SHP77 treated with DMSO at 0.1 percent for 48 hours (cell line): ENCODE measurements at regions not wholly inside any gene's neighbourhood (a gene's known extent, or its start where the extent isn't known, plus 50 kb on each side); places are given as distances from the start of the nearest gene placed in this dataset.

ENCODE experiments used
- DNase-seq: peaks from one replicate; lab custom pipeline; 2025; lab: John Stamatoyannopoulos, UW

DNA sequence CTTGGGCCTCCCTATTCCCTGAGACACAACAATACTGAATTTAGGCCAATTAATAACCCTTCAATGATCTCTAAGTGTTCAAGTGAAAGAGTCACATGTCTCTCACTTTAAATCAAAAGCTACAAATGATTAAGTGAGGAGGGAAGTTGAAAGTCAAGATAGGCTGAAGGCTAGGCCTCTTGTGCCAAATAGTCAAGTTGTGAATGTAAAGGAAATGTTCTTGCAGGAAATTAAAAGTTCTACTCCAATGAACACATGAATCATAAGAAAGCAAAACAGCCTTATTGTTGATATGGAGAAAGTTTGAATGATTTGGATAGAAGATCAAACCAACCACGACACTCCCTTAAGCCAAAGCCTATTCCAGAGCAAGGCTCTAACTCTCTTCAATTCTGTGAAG lies 286.9 kb downstream of the MEIS1 start:
- no peak for DNase-seq

DNA sequence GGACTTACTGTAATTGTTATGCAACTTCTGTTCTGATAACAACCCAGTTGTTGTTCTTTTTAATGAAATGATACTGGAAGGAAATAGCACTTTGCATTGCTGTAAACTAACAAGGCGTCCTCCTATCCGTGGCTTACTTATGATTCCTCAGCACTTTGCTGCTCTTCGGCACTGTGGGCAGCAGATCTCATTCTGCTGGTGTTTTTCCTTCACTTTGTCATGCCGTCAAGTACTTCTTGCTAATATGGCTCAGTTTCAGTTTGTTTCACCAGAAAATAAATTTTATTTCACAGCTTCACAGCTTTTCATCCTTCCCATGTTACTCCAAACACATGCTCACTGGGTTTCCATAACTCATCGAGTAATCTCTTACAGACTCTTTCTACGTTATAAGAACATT lies 289.3 kb downstream of the MEIS1 start:
- no peak for DNase-seq

DNA sequence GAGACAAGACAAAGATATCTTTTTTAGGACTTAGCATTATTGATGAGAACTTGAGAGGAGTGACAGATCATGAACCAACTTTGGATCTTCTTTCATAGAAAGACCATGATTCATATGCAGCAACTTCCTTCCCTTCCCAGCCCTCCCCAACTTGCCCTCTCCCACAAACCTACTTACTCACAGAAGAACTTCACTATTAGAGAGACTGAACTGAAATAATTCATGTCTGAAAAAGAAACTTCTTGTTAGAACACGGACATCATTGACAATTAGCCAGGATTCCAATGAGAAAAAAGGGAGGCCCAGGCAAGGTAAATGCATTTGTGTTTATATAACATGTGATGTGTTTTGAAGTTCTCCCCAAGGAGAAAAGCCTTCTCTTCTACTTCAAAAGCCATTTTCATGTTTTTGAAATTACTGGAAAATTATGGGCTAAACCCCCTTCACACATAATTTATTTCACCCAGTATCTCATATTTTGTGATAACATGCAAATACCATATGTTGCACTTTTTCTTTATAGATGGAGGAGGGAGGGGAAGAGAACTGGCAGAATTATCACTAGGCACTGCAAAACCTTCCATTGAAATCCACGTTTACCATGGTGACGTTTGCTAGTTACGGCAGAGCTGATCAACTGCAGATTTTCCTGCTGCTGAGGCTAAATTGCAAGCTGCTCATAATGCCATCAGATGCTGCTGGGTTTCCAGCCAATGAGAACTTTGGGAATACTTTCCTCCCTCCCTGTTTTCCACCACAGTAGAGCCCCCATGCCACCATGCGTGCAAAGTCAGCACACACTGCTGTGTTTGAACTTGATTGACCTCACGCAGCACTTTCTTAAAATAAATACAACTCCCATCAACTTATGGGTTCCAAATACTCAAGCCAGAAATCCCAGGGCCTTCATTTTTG lies 294.7 kb downstream of the MEIS1 start:
- no peak for DNase-seq

- no peak for DNase-seq
Measured at GRCh38 chr2:66730441-66730840, 295.5 kb downstream of the MEIS1 start.

DNA sequence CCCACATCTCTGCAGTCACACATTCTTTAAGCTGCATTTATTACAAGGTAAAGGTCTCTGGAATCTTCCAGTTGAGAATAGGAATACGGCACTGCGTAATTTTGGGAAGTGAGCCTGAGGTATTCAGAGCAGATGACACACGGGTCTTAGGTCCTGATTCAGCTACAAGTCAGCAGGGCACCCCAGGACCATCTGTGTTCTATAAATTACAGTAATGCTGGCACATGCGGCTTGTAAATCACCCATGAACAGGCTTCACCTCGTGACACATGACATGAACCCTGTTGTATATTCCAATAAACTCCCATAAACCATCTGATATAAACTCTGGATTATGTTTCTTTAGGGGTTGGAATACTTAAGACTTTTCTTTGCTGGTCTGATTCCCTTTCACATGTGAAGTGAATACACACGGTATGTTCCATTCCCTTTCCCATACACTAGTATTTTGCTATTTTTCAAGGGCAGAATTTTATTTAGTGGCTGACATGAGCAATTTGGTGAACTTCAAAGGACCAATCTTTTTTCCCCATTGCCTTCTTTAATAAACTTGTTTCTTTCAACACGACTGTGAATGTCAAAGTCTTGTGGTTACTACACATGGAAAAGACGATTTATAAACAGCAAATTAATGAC lies 298.6 kb downstream of the MEIS1 start:
- no peak for DNase-seq

DNA sequence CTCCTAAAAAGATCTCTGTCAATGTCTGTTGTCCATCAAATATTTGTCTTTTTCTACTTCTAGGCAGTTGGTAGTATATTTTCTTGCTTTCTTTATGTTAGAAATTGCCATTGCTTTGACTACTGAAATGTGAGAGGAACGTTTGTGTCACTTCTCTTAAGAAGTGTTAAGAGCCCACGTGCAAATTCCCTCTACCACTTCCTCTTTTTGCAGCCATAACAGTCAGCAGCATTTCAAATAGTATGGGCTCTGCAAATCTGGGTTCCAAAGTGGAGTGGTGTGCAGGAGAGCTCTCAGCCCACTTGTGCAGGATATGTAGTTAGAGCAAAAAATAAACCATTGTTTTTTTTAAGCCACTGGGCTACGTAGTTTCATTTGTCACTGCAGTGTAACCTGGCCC lies 314.0 kb downstream of the MEIS1 start:
- no peak for DNase-seq

DNA sequence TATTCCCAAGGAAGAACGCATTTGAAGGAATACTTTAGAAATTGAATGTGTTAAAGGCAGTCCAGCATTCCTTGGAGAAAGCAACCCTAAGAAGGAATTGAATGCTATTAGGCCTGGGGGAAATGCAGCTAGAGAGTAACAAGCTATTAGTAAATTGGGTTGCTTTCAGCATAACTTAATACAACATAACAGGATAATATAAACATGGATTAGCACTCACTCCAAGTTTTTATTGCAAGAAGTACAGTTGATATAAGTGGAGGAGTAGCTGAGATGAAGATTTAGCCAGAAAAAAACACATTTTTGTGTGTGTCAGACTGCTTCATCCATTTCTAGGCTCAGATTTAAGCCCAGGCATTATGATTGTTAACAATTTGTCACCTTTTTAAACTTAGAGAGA lies 314.6 kb downstream of the MEIS1 start:
- DNase-seq, result no peak

GRCh38 chr2:66753257-66753656 lies 318.3 kb downstream of the MEIS1 start:
- no peak for DNase-seq

DNA sequence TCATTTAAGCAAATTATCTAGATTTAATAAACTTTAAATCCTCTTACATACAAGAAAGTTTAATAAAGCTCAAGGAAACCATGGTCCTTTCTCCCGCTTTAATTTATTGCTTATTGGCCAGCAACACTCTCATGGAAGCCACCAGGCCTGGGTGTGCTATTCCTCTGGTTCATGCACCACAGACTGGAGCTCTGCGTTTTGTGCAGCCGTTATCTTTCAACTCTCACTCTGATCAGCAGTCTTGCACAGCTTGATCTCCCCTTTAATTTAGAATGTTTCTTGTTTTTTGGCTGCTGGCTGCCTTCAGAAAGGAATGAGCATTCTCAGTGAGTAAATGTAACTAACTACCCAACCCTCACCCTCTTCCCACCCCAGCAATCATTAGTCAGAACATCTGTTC lies 318.7 kb downstream of the MEIS1 start:
- DNase-seq, result no peak

GRCh38 chr2:66755974-66756373 lies 321.0 kb downstream of the MEIS1 start:
- DNase-seq, result no peak

DNA sequence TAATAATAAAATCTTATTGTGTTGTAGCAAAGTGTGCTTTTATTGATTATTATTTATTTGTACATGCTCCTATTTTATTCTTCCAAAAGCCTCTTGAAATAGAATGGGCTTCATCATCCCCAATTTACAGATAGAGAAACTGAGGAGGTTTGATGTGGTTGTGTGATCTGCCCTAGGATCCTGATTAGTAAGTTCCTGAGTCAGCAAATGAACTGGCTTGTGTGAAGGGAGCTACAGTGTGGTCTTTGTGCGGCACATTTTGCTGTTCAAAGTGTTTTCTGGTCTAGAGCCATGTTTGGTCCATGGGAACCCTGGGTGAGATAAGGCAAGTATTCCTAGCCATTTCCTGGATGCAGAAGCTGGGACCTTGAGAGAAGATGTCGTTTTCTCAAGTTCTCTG lies 326.9 kb downstream of the MEIS1 start:
- no peak for DNase-seq

DNA sequence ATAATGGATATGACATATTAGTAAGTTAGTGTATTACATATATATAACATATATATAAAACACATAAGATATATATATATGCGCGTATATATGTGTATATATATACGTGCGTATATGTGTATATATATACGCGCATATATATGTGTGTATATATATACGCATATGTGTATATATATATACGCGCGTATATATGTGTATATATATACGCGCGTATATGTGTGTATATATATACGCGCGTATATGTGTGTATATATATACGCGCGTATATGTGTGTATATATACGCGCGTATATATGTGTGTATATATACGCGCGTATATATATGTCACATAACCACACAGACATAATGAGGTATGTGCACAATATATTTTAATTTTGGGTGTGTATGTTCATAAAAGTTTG lies 327.8 kb downstream of the MEIS1 start:
- DNase-seq, result no peak

- DNase-seq, result no peak
Measured at GRCh38 chr2:66766582-66766981, 331.7 kb downstream of the MEIS1 start.

DNA sequence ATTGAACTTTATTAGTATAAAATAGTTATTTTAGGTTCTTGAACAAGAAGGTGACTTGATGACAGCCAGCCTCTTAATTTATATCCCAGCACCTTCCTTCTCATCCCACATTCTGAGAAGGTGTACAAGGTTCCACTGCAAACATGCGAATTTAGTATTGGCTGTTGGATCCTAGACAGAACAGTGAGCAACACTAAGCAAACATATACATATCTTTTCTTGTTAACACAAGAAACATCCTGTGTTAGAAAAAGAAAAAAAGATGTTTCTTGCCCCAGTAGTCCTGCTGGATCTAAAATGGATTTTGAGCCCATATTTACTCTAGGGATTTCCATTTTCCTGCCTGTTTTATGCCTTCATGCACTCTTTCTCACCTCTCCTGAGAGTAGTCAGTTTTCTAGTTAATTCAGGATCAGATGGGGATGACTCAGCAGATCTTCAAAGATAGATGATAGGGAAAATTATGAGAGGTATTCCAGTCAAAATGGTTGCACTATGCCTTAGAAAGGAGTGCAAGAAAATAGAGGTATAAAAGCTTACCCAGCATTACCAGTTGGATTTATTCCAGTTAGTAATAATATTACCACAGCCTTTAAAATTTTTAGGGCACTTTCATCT lies 336.5 kb downstream of the MEIS1 start:
- DNase-seq, result no peak

GRCh38 chr2:66772618-66773017 lies 337.7 kb downstream of the MEIS1 start:
- DNase-seq, result no peak

DNA sequence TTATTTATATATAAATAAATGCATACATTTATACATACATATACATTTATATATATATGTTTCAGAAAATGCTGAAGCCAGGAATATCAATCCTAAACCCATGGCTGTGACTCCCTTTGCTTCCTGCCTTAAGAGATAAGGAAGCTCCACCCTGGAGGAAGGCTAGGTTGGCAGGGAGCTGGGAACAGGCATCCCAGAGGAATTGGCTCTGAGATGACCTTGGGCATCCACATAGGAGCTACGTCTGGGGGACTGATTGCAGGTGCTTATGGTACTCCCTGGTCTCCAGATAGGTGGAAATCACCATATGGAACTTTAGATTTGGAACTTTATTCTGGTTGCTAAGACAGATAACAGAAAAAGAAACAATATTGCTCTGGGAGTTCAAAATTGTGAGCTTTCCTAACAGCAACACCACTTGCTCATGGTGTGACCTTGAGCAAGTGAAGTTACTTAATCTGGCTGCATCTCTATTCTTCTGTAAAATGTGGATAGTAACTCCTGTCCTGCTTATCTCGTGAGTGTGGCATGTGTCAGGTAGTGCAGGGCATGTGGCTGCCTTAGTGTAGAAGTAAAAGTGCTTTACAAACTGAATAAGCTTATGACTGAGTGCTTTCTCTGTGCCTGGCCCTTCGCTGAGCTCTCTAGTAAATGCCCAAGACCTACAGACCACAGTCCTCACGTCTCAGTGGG lies 341.0 kb downstream of the MEIS1 start:
- DNase-seq, result no peak

DNA sequence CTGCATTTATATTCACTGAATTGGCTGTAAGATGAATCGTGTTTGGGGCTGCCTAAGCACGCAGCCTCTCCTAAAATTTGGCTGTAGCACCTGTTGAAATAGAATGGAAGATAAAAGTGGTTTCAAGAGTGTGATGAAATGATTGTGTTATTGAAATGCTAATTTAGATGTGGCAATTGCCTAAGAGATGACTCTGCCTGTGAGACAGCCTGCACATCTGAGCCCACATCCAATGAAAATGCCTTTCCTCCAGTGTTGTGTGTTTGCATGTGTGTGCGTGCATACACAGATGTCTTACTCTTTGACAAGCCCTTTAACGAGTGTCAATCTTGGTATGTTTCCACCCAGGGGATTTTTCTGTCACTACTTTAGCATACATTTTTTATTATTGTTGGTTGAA lies 346.9 kb downstream of the MEIS1 start:
- DNase-seq, result no peak

GRCh38 chr2:66782780-66783361 lies 347.9 kb downstream of the MEIS1 start:
- no peak for DNase-seq

GRCh38 chr2:66789741-66790140 lies 354.8 kb downstream of the MEIS1 start:
- no peak for DNase-seq

DNA sequence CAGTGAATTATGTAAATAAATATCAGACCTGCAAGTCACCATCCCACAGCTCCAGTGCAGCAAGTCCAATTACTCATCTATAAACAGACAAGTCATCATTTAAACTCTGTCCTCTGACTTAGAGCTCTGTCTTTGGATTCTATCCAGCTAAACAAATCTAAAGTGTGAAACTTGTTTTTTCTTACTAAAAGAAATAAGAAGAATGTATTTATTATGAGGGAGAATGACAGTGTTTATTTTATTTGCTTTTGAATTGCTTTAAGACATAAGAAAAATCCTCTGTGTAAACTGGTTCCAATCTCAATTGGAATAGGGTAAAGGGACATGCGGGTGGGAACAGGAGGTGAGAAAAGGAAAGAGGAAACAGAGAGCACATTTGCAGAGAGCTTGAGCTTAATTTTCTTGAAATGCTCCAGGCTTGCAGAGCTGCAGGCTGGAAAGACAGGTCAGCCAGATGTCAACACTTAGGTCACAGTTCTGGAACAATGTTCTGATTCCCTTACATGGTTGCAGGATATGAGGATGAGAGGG lies 355.8 kb downstream of the MEIS1 start:
- no peak for DNase-seq

- DNase-seq, result no peak
Measured at GRCh38 chr2:66794070-66794469, 359.1 kb downstream of the MEIS1 start.

DNA sequence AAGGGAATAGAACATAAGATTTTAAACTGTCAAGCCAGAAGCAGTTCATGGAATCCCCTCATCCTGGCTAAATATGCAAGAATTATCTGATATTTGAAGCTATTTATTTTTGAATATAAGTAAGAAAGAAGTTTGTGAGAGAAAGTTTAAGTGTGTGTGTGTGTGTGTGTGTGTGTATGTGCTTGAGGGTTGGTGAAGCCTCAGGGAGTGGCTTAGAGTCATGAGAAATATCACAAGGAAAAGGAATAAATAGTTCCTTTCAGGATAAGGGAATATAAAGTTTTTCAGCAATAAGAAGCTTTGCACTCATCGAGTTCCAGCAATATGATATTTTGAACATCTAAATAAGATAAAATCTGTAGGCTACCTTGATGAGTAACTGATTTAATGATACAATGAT lies 359.6 kb downstream of the MEIS1 start:
- no peak for DNase-seq
